GM12875 (cell line): ENCODE measurements at regions not wholly inside any gene's neighbourhood (a gene's known extent, or its start where the extent isn't known, plus 50 kb on each side); places are given as distances from the start of the nearest gene placed in this dataset.

Experiments
- H3K4me3 ChIP-seq: one replicate; pipeline ENCODE4 v1.5.1; 2011; ENCODE audit warnings: low read depth, low read length, control low read depth
- TF ChIP-seq, protein P1 (sequence below): IDR thresholded peaks from 2 replicates; pipeline ENCODE4 v1.5.1; 2011; ENCODE audit warnings: low read depth, mild to moderate bottlenecking, control low read depth, inconsistent platforms, low read length, moderate library complexity, borderline replicate concordance; ENCODE audit not compliant: insufficient read depth

DNA sequence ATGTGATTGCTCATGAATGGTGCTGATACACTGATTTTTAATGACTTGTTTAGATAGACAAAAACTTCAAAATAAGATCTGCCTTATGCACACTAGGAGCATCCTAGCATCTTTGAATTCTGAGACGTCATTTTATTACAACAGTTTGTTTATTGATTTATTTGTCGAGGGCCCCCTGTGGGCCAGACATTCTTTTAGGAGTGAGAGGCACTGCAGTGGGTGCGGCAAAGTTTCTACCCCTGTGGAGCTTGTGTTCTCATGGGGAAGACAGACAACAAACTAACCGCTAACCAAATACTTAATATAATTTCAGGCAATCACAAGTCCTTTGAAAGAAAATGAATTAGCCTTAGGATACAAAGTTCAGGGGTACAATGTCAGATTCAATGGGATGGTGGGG, 363.1 kb downstream of the RPS24 start:
- TF ChIP-seq, protein P1, sequence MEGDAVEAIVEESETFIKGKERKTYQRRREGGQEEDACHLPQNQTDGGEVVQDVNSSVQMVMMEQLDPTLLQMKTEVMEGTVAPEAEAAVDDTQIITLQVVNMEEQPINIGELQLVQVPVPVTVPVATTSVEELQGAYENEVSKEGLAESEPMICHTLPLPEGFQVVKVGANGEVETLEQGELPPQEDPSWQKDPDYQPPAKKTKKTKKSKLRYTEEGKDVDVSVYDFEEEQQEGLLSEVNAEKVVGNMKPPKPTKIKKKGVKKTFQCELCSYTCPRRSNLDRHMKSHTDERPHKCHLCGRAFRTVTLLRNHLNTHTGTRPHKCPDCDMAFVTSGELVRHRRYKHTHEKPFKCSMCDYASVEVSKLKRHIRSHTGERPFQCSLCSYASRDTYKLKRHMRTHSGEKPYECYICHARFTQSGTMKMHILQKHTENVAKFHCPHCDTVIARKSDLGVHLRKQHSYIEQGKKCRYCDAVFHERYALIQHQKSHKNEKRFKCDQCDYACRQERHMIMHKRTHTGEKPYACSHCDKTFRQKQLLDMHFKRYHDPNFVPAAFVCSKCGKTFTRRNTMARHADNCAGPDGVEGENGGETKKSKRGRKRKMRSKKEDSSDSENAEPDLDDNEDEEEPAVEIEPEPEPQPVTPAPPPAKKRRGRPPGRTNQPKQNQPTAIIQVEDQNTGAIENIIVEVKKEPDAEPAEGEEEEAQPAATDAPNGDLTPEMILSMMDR = no peak

DNA sequence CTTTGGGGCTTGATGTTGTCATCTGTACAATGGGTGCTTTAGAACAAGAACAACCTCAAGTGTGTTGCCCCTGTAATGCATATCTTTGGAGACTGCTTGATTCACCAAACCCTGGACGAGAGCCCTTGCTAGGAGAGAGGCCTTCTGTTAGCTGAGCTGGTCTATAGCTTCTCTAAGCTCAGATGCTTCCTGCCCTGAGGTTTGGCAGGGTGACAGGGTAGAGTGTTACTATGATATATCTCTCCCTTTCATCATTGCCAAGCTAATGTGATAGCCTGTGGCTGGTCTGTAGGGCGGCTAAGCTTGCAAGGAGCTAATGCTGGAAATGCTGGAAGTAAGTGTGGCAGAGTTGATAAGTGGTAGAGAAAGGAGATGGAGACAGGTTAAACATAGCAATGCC, 364.1 kb downstream of the RPS24 start:
- no peak overlapping the region for H3K4me3 ChIP-seq
- TF ChIP-seq, protein P1 = no peak

More for the DNA sequence above, 363.1 kb downstream of the RPS24 start:
- no peak overlapping the region for H3K4me3 ChIP-seq

DNA sequence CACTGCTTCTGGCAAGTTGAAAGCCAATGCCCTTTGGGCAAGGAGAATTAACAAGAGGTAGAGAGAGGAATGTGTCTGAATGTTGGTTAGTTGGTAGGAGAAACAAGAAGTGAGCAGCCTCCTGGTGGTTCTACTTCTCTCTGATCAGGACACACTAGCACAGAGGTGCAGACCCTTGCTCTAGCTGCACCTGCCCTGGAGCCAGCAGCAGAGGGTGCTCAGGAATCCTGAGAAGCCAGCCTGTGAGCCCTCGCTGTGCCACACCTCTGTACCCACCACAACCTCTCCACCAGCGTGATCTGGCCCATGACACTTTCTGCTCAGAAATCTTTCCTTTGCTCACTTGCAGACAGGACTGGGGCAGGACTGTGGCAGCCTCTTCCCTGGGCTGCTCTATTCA, 364.7 kb downstream of the RPS24 start:
- no peak overlapping the region for H3K4me3 ChIP-seq
- TF ChIP-seq, protein P1 = no peak

GRCh38 chr10:78401624-78402367, 368.1 kb downstream of the RPS24 start:
- H3K4me3 ChIP-seq = no peak overlapping the region
- TF ChIP-seq, protein P1 = no peak

DNA sequence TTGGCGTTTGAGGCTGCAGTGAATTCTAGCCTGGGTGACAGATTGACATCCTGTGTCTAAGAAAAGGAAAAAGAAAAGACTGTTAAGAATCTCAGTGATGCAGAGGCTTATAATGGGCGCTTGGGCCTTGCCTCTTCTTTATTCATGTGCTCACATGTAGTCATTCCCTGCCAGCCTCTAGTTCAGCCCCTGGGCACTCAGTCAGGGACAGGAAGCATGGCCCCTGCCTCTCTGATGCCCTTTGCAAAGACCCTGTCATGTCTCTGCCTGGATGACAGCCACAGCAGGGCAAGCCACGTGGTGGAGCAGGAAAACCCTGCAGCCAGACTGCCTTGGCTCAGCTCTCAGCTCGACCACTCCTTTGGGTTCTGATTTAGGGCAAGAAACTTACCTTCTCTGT, 368.9 kb downstream of the RPS24 start:
- TF ChIP-seq, protein P1 = no peak
- no peak overlapping the region for H3K4me3 ChIP-seq

- no peak overlapping the region for H3K4me3 ChIP-seq
- TF ChIP-seq, protein P1 = no peak
Measured at GRCh38 chr10:78403781-78404180, 370.1 kb downstream of the RPS24 start.

DNA sequence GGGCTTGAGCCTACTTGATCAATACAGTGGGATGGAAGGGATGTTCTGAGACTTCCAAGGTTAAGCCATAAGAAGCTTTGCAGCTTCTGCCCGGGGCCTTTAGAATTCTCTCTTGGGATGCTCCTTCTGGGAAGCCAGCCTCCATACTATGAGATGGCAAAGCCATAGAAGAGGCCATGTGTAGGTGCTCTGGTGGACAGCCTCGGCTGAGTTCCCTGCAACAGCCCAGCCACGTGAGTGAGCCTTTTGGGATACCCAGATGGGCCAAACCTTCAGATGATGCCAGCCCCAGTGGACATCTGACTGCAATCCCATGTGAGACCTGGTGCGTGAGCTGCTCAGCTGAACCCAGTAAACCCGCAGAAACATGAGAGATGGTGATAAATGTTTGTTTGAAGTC, 370.6 kb downstream of the RPS24 start:
- TF ChIP-seq, protein P1 = no peak
- H3K4me3 ChIP-seq = no peak overlapping the region
